H1 (cell line): ENCODE measurements at regions not wholly inside any gene's neighbourhood (a gene's known extent, or its start where the extent isn't known, plus 50 kb on each side); places are given as distances from the start of the nearest gene placed in this dataset.

ENCODE experiments used
- CTCF ChIA-PET: fragments of 300-600 bp; sonication (Branson Sonifier 250); formaldehyde crosslinking; loops from one replicate; lab custom pipeline; 2021; ENCODE audit not compliant: partially characterized antibody; lab: Charles Lee
- POLR2A ChIA-PET: fragments of 300-600 bp; sonication (Branson Sonifier 250); formaldehyde crosslinking; loops from one replicate; lab custom pipeline; 2021; ENCODE audit warnings: inconsistent platforms; ENCODE audit not compliant: partially characterized antibody; lab: Charles Lee
- DNase-seq, 2 experiments: peaks; one replicate each; pipeline versions ENCODE4 v3.0.0 to v3.0.0-alpha.2; 2010 to 2022; ENCODE audit warnings: low spot score in 2 of 2, low read depth in 1 of 2, mixed read lengths in 1 of 2
- FAIRE-seq: peaks from 2 replicates; lab custom pipeline; 2011; peaks lifted over from hg19 to GRCh38; lab: Jason Lieb, UNC
- H2AFZ ChIP-seq: 2 replicates; pipeline ENCODE4 v1.8.1; 2012; ENCODE audit warnings: low read length, inconsistent platforms
- H2AK5ac ChIP-seq: 2 replicates; pipeline ENCODE4 v1.6.1; 2013; ENCODE audit warnings: low read depth, low read length
- H2BK120ac ChIP-seq: replicated peaks from 2 replicates; pipeline ENCODE3; 2013; ENCODE audit warnings: low read depth, low read length, inconsistent platforms
- H2BK12ac ChIP-seq: 2 replicates; pipeline ENCODE4 v1.6.1; 2013; ENCODE audit warnings: low read depth, low read length
- H2BK15ac ChIP-seq: 2 replicates; pipeline ENCODE4 v1.6.1; 2013; ENCODE audit warnings: low read length
- H2BK20ac ChIP-seq: 2 replicates; pipeline ENCODE4 v1.6.1; 2013; ENCODE audit warnings: low read length
- H2BK5ac ChIP-seq: 2 replicates; pipeline ENCODE4 v1.6.1; 2013; ENCODE audit warnings: low read depth, low read length
- H3K14ac ChIP-seq: 2 replicates; pipeline ENCODE4 v1.6.1; 2013; ENCODE audit warnings: inconsistent platforms; ENCODE audit not compliant: insufficient read length
- H3K18ac ChIP-seq: 2 replicates; pipeline ENCODE4 v1.6.1; 2013; ENCODE audit warnings: low read length; ENCODE audit errors: extremely low read depth
- H3K23ac ChIP-seq: 2 replicates; pipeline ENCODE4 v1.6.1; 2013; ENCODE audit warnings: inconsistent platforms; ENCODE audit not compliant: insufficient read length
- H3K23me2 ChIP-seq: 2 replicates; pipeline ENCODE4 v1.6.1; 2013; ENCODE audit warnings: low read depth, low read length
- H3K27ac ChIP-seq: 2 replicates; pipeline ENCODE4 v1.6.1; 2011; ENCODE audit warnings: low read depth, low read length, inconsistent platforms
- H3K27me3 ChIP-seq, 4 experiments: replicated peaks in 1 of 4; 1 replicate in 1 of 4; 2 replicates in 3 of 4; pipeline versions ENCODE4 v1.6.1 to v1.8.1; 2011 to 2013; ENCODE audit warnings: low read length in 3 of 4, mild to moderate bottlenecking in 3 of 4, inconsistent platforms in 2 of 4, mixed read lengths in 2 of 4, moderate library complexity in 1 of 4; ENCODE audit not compliant: control insufficient read depth in 3 of 4, insufficient read depth in 3 of 4; ENCODE audit errors: extremely low read depth in 1 of 4
- H3K36me3 ChIP-seq, 4 experiments: 2 replicates each; pipeline versions ENCODE4 v1.6.1 to v1.8.1; 2011 to 2013; ENCODE audit warnings: mild to moderate bottlenecking in 4 of 4, low read length in 3 of 4, moderate library complexity in 2 of 4, control low read depth in 1 of 4, inconsistent platforms in 1 of 4; ENCODE audit not compliant: insufficient read depth in 4 of 4, control insufficient read depth in 2 of 4
- H3K4ac ChIP-seq: replicated peaks from 2 replicates; pipeline ENCODE3; 2013; ENCODE audit warnings: low read length, low read depth, mixed read lengths, inconsistent platforms; ENCODE audit not compliant: insufficient read length
- H3K4me1 ChIP-seq, 4 experiments: replicated peaks in 1 of 4; 1 replicate in 1 of 4; 2 replicates in 3 of 4; pipeline versions ENCODE4 v1.6.1 to v1.8.1; 2011 to 2013; ENCODE audit warnings: low read length in 3 of 4, inconsistent platforms in 2 of 4, mixed read lengths in 1 of 4; ENCODE audit not compliant: insufficient read depth in 4 of 4, control insufficient read depth in 3 of 4
- H3K4me2 ChIP-seq, 2 experiments: 2 replicates each; pipeline versions ENCODE4 v1.6.1 to v1.8.1; 2011 to 2013; ENCODE audit warnings: low read depth in 2 of 2, low read length in 2 of 2, control low read depth in 1 of 2, inconsistent platforms in 1 of 2, mild to moderate bottlenecking in 1 of 2; ENCODE audit not compliant: insufficient read depth in 1 of 2
- H3K4me3 ChIP-seq, 4 experiments: fragments of 200-600, 300-600 bp in 1 of 4; sonication (generic), shearing (Covaris generic), sonication (Bioruptor Twin) in 1 of 4; 2 replicates each; pipeline versions ENCODE4 v1.5.1 to v1.8.1; 2011 to 2016; ENCODE audit warnings: low read length in 4 of 4, low read depth in 3 of 4, control low read depth in 2 of 4, inconsistent platforms in 2 of 4, mild to moderate bottlenecking in 2 of 4, mixed read lengths in 1 of 4, moderate library complexity in 1 of 4; ENCODE audit not compliant: insufficient read depth in 2 of 4; ENCODE audit errors: extremely low read depth in 1 of 4
- H3K56ac ChIP-seq: replicated peaks from 2 replicates; pipeline ENCODE3; 2013; ENCODE audit warnings: low read depth, mild to moderate bottlenecking, mixed read lengths, low read length, inconsistent platforms; ENCODE audit not compliant: insufficient read length
- H3K79me1 ChIP-seq: 2 replicates; pipeline ENCODE4 v1.6.1; 2013; ENCODE audit warnings: low read depth, low read length, control low read depth
- H3K79me2 ChIP-seq, 2 experiments: 2 replicates each; pipeline versions ENCODE4 v1.6.1 to v1.8.1; 2012 to 2013; ENCODE audit warnings: low read length in 2 of 2, mild to moderate bottlenecking in 2 of 2, inconsistent platforms in 1 of 2; ENCODE audit not compliant: insufficient read depth in 2 of 2, control insufficient read depth in 1 of 2
- H3K9ac ChIP-seq, 4 experiments: replicated peaks in 1 of 4; 1 replicate in 1 of 4; 2 replicates in 3 of 4; pipeline versions ENCODE4 v1.6.1 to v1.8.1; 2011 to 2013; ENCODE audit warnings: low read depth in 3 of 4, low read length in 3 of 4, control low read depth in 2 of 4, mild to moderate bottlenecking in 2 of 4, moderate library complexity in 2 of 4, inconsistent platforms in 1 of 4; ENCODE audit errors: extremely low read depth in 1 of 4
- H3K9me3 ChIP-seq, 2 experiments: 2 replicates each; pipeline versions ENCODE4 v1.6.1 to v1.8.1; 2012 to 2013; ENCODE audit warnings: mild to moderate bottlenecking in 2 of 2, moderate library complexity in 2 of 2, control low read depth in 1 of 2, inconsistent platforms in 1 of 2, low read depth in 1 of 2, low read length in 1 of 2, mixed read lengths in 1 of 2; ENCODE audit not compliant: insufficient read depth in 2 of 2
- H4K20me1 ChIP-seq, 2 experiments: replicated peaks in 1 of 2; 2 replicates each; pipeline versions ENCODE3 to v1.8.1; 2011 to 2013; ENCODE audit warnings: inconsistent platforms in 2 of 2, low read length in 2 of 2, mild to moderate bottlenecking in 1 of 2; ENCODE audit not compliant: insufficient read depth in 2 of 2, control insufficient read depth in 1 of 2
- H4K5ac ChIP-seq: 2 replicates; pipeline ENCODE4 v1.6.1; 2013; ENCODE audit warnings: low read length, low read depth, mixed read lengths, inconsistent platforms; ENCODE audit not compliant: insufficient read length
- H4K8ac ChIP-seq: 2 replicates; pipeline ENCODE4 v1.8.0; 2013; ENCODE audit warnings: mild to moderate bottlenecking, moderate library complexity, low read length, inconsistent platforms; ENCODE audit not compliant: insufficient read depth; ENCODE audit errors: extremely low read depth
- H4K91ac ChIP-seq: replicated peaks from 2 replicates; pipeline ENCODE3; 2013; ENCODE audit warnings: low read length, mixed read lengths, inconsistent platforms; ENCODE audit not compliant: insufficient read length
- BACH1 ChIP-seq: IDR thresholded peaks from 2 replicates; pipeline ENCODE4 v1.6.1; 2012; ENCODE audit warnings: low read length, improper control_type of control experiment
- BCL11A ChIP-seq, 2 experiments: IDR thresholded peaks; one replicate each; pipeline ENCODE4 v1.6.1; 2011; ENCODE audit warnings: low read depth in 2 of 2, low read length in 2 of 2, mild to moderate bottlenecking in 2 of 2
- CHD1 ChIP-seq: IDR thresholded peaks from 2 replicates; pipeline ENCODE4 v1.6.1; 2012; ENCODE audit warnings: low read depth, low read length, improper control_type of control experiment
- CHD2 ChIP-seq: IDR thresholded peaks from 2 replicates; pipeline ENCODE4 v1.6.1; 2012; ENCODE audit warnings: low read length, improper control_type of control experiment
- CTBP2 ChIP-seq: IDR thresholded peaks from 2 replicates; pipeline ENCODE4 v1.7.0; 2011; ENCODE audit warnings: borderline replicate concordance, mild to moderate bottlenecking, moderate library complexity, mixed read lengths, low read length; ENCODE audit not compliant: insufficient read depth, insufficient read length
- CTCF ChIP-seq, 3 experiments: IDR thresholded peaks; 1 replicate in 2 of 3; 2 replicates in 1 of 3; pipeline versions ENCODE4 v1.5.1 to v1.6.1; 2011; ENCODE audit warnings: low read length in 3 of 3, mild to moderate bottlenecking in 3 of 3, inconsistent platforms in 2 of 3, low read depth in 1 of 3, moderate library complexity in 1 of 3; ENCODE audit not compliant: insufficient read depth in 1 of 3; ENCODE audit errors: control extremely low read depth in 1 of 3
- EP300 ChIP-seq, 2 experiments: IDR thresholded peaks; 1 replicate in 1 of 2; 2 replicates in 1 of 2; pipeline ENCODE4 v1.6.1; 2011 to 2012; ENCODE audit warnings: low read depth in 2 of 2, low read length in 2 of 2, mild to moderate bottlenecking in 2 of 2, borderline replicate concordance in 1 of 2, inconsistent platforms in 1 of 2, moderate library complexity in 1 of 2
- GABPA ChIP-seq: IDR thresholded peaks from 2 replicates; pipeline ENCODE4 v1.6.1; 2011; ENCODE audit warnings: mild to moderate bottlenecking, low read length, moderate library complexity, borderline replicate concordance; ENCODE audit not compliant: insufficient read depth
- KDM4A ChIP-seq: IDR thresholded peaks from one replicate; pipeline ENCODE4 v1.7.1; 2012; ENCODE audit warnings: low read depth, mild to moderate bottlenecking, moderate library complexity, low read length, inconsistent platforms; ENCODE audit not compliant: severe bottlenecking
- KDM5A ChIP-seq: fragments of 200-600 bp; IDR thresholded peaks from 2 replicates; pipeline ENCODE4 v1.7.1; 2012; ENCODE audit warnings: mild to moderate bottlenecking, low read length, inconsistent platforms, mixed read lengths
- POLR2A ChIP-seq, 2 experiments: IDR thresholded peaks; 1 replicate in 1 of 2; 2 replicates in 1 of 2; pipeline ENCODE4 v1.6.1; 2011; ENCODE audit warnings: low read depth in 2 of 2, low read length in 2 of 2, mild to moderate bottlenecking in 2 of 2; ENCODE audit errors: control extremely low read depth in 1 of 2
- POLR2AphosphoS5 ChIP-seq: IDR thresholded peaks from 2 replicates; pipeline ENCODE4 v1.6.1; 2011; ENCODE audit warnings: low read depth, low read length
- ZNF274 ChIP-seq: IDR thresholded peaks from 2 replicates; pipeline ENCODE4 v1.7.0; 2012; ENCODE audit warnings: low read length, borderline replicate concordance; ENCODE audit errors: extremely low read depth
- WGBS, 2 experiments: shearing (Covaris generic) in 1 of 2; methylation state at CpG; one replicate each; pipeline versions ENCODE4 v1.1.6 to v1.1.7; 2013 to 2015; ENCODE audit warnings: low lambda C conversion rate in 2 of 2, mixed read lengths in 2 of 2, inconsistent platforms in 1 of 2, low coverage in 1 of 2, missing lambda C conversion rate in 1 of 2; ENCODE audit not compliant: insufficient replicate concordance in 2 of 2, insufficient coverage in 1 of 2, insufficient read length in 1 of 2; ENCODE audit errors: extremely low coverage in 1 of 2, missing lambda C conversion rate in 1 of 2; 5-methylcytosine and 5-hydroxymethylcytosine counted together

GRCh38 chr16:80305410-80305809 lies 235.4 kb upstream of the DYNLRB2 start:
- POLR2A ChIA-PET = no interaction called here
- Histone ChIP-seq H3K79me2 (no peaks in the 10 kb centered on the region), H2BK120ac (no peak overlapping the region)
- no peak for TF ChIP-seq EP300 (IDR thresholded peaks at IDR 0.05; ENCODE audit: borderline replicate concordance in 1 of 2, low read depth in 2 of 2, low read length in 2 of 2)
- no peak for TF ChIP-seq GABPA
- no peak for TF ChIP-seq CTCF (IDR thresholded peaks at IDR 0.05; ENCODE audit: control extremely low read depth in 1 of 3, insufficient read depth in 1 of 3, low read depth in 1 of 3, low read length in 3 of 3)
- no peak for TF ChIP-seq BCL11A (IDR thresholded peaks at IDR 0.05; ENCODE audit: low read depth in 2 of 2, low read length in 2 of 2)
- no peak for TF ChIP-seq KDM5A
- no peak for TF ChIP-seq CHD2
- no peak for TF ChIP-seq KDM4A
- TF ChIP-seq ZNF274 = no peak
- TF ChIP-seq BACH1 = no peak
- TF ChIP-seq POLR2AphosphoS5 = no peak
- TF ChIP-seq POLR2A (IDR thresholded peaks at IDR 0.05; ENCODE audit: control extremely low read depth in 1 of 2, low read depth in 2 of 2, low read length in 2 of 2) = no peak
- no peak for TF ChIP-seq CTBP2
- no peak for TF ChIP-seq CHD1
- TF ChIP-seq, all 59 proteins: peak for 0
- Histone ChIP-seq H2BK5ac (no peak overlapping the region), H2AK5ac (no peak overlapping the region), H3K4ac (no peak overlapping the region), H3K4me2 (no peak overlapping the region), H3K9ac (no peak overlapping the region), H3K79me1 (no peaks in the 10 kb centered on the region), H3K9me3 (no peaks in the 10 kb centered on the region), H3K18ac (no peak overlapping the region), H3K27ac (no peak overlapping the region), H2AFZ (no peak overlapping the region), H2BK15ac (no peak overlapping the region), H3K14ac (no peak overlapping the region), H3K4me1 (peaks cover 0 to 2% (median 0%) of the 10 kb centered on the region in 4 experiments; a peak in 2 of 7 replicates), H2BK20ac (no peak overlapping the region), H3K4me3 (no peak overlapping the region), H3K27me3 (no peaks in the 10 kb centered on the region), H4K8ac (no peak overlapping the region), H3K56ac (no peak overlapping the region), H4K91ac (no peak overlapping the region), H3K23ac (no peak overlapping the region), H3K23me2 (no peaks in the 10 kb centered on the region), H2BK12ac (no peak overlapping the region), H4K5ac (no peak overlapping the region), H3K36me3 (no peaks in the 10 kb centered on the region), H4K20me1 (no peaks in the 10 kb centered on the region)
- CTCF ChIA-PET = interaction anchor here (1.7 to 1.8 kb wide), 2 partner anchors 12 to 221 kb away, joined by 3 to 4 read pairs; no protein-coding TSS in a partner anchor
- FAIRE-seq (no peak), DNase-seq (no peak)
- 92% methylated on average over 2 of the region's 2 CpGs; no CpG with 5 or more reads in 1 of the 2 experiments for WGBS, 2 experiments
